Breast epithelium (tissue), 3 donors: ENCODE measurements at regions not wholly inside any gene's neighbourhood (a gene's known extent, or its start where the extent isn't known, plus 50 kb on each side); places are given as distances from the start of the nearest gene placed in this dataset.

Experiments
- CTCF ChIP-seq, 3 donors: fragments of 450-650 bp; IDR thresholded peaks; one replicate each; pipeline ENCODE4 v1.5.1; 2016 to 2017; ENCODE audit warnings: antibody characterized with exemption in 3 of 3, mild to moderate bottlenecking in 3 of 3, moderate library complexity in 3 of 3
- POLR2A ChIP-seq: fragments of 450-650 bp; IDR thresholded peaks from one replicate; pipeline ENCODE4 v1.6.1; 2016; ENCODE audit warnings: antibody characterized with exemption, mild to moderate bottlenecking, moderate library complexity

- no peak for TF ChIP-seq POLR2A
- no peak for TF ChIP-seq CTCF (IDR thresholded peaks at IDR 0.05)
Measured at GRCh38 chr22:49235463-49236300, 592.0 kb downstream of the BRD1 start.
